Putamen (tissue), 1 donor: ENCODE measurements at regions not wholly inside any gene's neighbourhood (a gene's known extent, or its start where the extent isn't known, plus 50 kb on each side); places are given as distances from the start of the nearest gene placed in this dataset.

Experiments used
- DNase-seq: peaks from one replicate; pipeline ENCODE4 v3.0.0-alpha.2; 2016; ENCODE audit warnings: low spot score

DNA sequence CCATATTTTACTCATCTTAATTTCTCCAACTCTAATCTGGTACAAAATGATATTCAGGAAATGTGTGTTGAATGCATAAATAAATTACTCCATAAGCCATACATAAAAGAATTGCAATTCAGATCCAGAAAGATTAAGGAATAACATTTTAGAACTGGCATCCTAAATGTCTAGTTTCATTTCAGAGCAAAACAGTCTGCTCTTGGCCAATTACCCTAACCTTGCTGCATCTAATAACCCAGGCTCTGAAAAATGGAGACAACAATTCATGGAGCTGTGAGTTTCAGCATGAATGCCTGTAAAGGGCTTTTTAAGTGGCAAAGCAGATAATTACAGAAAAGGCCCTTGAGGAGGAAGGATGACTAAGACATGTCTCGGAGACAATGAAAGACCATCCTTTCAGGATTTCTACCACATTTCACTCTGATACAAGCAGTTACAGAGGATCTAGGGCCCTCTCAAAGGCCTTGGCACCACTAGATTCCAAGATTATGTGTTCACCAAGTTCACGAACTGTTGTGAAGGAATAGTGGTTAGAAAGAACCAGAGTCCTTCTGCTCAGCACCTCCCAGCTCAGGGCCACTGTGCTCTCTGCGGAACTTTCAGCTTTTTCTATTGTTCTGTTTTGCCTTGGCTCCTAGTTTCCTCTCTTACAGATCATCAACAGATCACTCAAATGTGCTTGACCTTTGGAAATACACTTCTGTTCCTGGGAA lies 157.6 kb upstream of the BLID start:
- DNase-seq: no peak

GRCh38 chr11:122271745-122272144 lies 155.7 kb upstream of the BLID start:
- no peak for DNase-seq

DNA sequence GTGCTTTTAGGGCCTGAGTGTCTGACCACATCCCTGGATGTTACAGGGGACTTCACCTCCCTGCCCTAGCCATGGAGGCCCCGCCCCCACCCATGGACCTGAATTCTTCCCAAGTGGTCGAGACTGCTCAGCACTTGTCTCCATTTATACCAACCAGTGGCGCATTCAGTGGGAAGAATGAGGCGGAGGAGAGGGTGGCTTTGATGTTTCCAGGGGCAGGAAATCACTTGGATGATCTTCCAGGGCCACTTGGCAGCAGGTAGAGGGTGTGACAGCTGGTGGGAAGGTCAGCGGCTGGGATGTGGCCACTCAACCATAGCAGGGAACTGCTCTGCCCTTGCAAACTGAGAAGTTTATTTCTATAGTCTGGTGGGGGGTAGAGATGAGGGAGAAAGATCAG lies 155.1 kb upstream of the BLID start:
- DNase-seq: no peak

DNA sequence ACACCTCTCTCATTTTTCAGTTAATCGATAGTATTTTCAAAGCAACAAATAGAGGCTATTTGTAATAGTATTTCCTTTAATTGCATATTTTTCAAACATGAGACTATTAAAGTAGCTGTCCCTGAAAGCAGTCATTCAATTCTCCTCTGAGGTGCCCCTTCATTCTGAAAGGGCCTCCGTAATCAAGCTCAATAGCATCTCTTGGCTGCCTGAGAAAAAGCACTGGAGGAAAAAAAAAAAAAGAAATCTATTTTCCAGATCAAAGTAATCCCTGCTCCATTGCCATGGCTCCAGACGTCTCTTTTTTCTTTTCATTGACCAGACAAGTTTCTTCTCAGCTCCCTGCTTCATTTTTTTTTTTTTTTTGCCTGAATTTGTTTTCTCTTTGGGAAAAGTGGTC lies 154.5 kb upstream of the BLID start:
- DNase-seq: no peak

- no peak for DNase-seq
Measured at GRCh38 chr11:122269824-122270223, 153.8 kb upstream of the BLID start.

- DNase-seq: no peak
Measured at GRCh38 chr11:122268601-122269130, 152.7 kb upstream of the BLID start.

GRCh38 chr11:122267602-122268001 lies 151.6 kb upstream of the BLID start:
- DNase-seq: no peak

DNA sequence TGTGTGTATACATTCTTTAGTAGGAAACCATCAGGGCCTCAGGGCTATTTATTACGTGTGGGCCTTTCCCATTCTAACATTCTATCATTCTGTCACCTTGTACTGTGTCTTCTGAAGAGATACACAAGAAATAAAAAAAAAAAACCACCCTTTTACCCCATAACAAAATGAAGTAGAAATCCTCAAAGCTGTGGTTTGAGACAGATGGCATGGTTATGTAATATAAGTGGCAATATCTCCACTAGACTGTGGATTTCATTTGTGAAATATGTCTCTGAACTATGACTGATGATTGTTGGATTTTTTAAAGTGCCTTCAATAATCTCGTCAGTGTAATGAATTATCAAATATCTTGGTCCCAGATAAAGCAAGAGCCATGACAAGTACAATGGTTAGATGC lies 150.0 kb upstream of the BLID start:
- DNase-seq: no peak

- DNase-seq: no peak
Measured at GRCh38 chr11:122264121-122264520, 148.1 kb upstream of the BLID start.

DNA sequence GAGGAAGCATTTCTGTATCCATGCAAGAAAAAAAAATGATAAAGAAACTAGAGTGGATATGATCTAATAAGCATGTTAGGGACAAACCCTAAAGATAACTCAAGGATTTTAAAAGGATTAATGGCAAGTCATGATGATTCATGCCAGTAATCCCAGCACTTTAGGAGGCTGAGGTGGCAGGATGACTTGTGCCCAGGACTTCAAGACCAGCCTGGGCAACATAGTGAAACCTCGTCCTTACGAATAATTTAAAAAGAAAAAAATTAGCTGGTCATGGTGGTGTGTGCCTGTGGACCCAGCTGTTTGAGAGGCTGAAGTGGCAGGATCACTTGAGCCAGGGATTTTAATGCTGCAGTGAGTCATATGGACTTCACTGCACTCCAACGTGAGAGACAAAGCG lies 145.5 kb upstream of the BLID start:
- no peak for DNase-seq

GRCh38 chr11:122259195-122259821 lies 143.3 kb upstream of the BLID start:
- DNase-seq: no peak

GRCh38 chr11:122258446-122259194 lies 142.6 kb upstream of the BLID start:
- no peak for DNase-seq

- DNase-seq: no peak
Measured at GRCh38 chr11:122253589-122254231, 137.7 kb upstream of the BLID start.

GRCh38 chr11:122248939-122249338 lies 132.9 kb upstream of the BLID start:
- DNase-seq: no peak

DNA sequence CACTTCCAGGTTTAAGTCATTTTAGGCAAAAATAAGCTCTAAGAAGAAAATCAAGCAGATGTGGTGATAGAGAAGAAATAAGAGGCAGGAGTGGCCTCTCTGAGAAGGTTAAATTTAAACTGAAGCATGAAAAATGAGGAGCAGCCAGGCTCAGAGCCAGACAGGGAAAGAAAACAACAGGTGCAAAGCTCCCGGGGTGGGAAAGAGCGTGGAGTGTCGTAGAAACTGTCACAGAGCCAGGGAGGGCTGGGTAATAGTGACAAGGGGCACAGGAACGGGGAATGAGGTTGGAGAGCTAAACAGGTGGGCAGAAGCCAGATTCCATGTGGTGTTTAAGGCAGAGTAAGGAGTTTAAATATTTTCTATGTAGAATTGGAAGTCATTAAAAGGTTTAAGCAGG lies 132.1 kb upstream of the BLID start:
- no peak for DNase-seq

GRCh38 chr11:122246874-122247273 lies 130.9 kb upstream of the BLID start:
- DNase-seq: no peak

GRCh38 chr11:122242731-122243130 lies 126.7 kb upstream of the BLID start:
- no peak for DNase-seq

DNA sequence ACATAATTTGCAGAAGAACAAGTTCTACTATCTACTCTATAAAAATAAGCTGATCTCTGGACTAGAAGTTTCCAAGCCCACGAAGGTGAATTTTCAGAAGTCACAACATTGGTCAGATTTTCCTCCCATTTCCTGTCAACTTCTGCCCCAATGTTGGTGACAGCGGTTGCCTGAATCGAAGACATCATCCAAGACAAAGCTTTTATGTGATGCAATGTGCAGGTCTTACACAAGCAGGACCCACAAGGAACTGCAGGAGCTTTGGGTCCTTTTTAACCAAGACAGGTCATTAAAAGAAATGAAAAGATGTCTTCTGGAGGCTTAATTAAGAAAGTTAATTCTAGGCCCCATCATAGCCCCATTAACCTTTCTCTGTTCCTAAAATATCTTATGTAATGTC lies 125.6 kb upstream of the BLID start:
- DNase-seq: no peak

DNA sequence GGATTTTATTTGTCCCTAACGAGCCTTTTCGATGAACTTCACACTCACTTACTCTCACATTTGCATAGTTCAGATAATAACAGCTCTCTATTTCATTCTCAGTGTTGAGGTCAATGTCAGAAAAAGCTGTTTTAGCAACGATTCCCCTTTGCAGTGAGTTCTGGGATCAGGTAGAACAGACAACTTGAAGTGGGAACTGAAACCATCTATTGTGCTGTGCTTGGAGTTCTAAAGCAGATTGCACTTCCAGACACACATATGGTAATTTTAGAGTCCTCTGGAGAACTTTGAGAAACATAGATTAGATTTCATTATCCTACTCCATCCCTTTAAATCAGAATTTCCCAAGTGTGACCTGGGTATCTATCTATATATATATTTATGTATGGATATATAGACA lies 124.6 kb upstream of the BLID start:
- DNase-seq: no peak

DNA sequence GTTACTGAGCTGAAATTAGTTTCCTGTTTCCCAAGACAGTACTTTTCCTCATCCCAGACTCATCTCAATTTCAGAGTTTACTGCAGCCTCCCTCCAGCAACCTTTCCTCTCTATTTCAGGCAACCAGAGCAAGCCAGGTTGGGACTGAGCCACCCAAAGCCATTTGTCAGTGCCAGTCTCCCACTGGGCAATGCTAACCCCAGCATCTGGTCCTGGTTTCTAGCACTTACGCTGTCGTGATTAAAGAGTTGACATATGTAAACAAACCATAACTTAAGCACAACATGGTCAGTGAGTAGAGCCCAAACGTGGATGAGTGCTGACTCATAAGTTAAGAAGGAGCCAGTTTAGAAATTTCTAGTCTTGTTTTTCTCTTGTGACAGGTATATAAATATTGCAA lies 119.6 kb upstream of the BLID start:
- no peak for DNase-seq

- no peak for DNase-seq
Measured at GRCh38 chr11:122234780-122235179, 118.8 kb upstream of the BLID start.

DNA sequence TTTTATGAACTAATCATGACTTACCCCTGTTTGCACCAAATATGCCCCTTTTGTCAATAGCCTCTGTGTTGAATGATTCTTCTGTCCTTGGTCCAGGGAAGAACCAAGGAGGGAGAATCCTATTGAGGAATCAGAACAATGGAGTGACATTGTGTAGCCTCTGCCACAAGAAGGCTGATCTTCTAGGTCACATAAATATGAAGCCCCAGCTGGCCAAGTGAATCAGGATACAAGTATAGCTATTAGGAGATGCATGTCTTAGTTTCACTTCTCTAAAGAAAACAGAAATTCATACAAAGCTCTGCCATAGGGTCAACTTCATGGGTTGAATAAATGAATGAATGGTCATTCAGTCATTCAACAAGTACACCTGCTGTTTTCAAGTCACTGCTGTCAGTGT lies 118.2 kb upstream of the BLID start:
- peak; percentile 58 for DNase-seq

DNA sequence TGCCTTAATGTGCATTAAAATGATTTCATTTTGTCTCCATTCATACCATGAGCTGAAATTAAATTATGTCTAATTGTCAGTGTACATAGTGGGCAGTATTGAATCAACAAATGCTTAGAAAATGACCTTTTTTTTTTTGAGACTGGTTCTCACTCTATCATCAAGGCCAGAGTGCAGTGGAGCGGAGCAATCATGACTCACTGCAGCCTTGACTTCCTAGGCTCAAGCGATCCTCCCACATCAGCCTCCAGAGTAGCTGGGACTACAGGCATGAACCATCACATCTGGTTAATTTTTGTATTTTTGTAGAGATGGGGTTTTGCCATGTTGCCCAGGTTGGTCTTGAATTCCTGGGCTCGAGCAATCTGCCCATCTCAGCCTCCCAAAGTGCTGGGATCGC lies 117.0 kb upstream of the BLID start:
- DNase-seq: no peak
